ENCODE measurements at regions not wholly inside any gene's neighbourhood (a gene's known extent, or its start where the extent isn't known, plus 50 kb on each side); places are given as distances from the start of the nearest gene placed in this dataset.

GRCh38 chr10:71124921-71125748 is 87.2 kb upstream of the UNC5B start:
- Histone ChIP-seq H3K4me1 (ENCODE audit: insufficient read depth, low read length, poor library complexity, severe bottlenecking) (peaks cover 14% of the 10 kb centered on the region), H4K20me1 (ENCODE audit: insufficient read depth, low read length, poor library complexity, severe bottlenecking) (no peaks in the 10 kb centered on the region), H3K4me3 (ENCODE audit: low read length, poor library complexity, severe bottlenecking) (no peak overlapping the region), H3K27me3 (ENCODE audit: insufficient read depth, low read length, poor library complexity, severe bottlenecking) (peaks cover 6% of the 10 kb centered on the region), H3K9ac (ENCODE audit: low read depth, low read length, poor library complexity, severe bottlenecking) (no peak overlapping the region), H2AFZ (ENCODE audit: low read length) (no peak overlapping the region), H3K9me3 (ENCODE audit: insufficient read depth, low read depth, low read length) (no peaks in the 10 kb centered on the region), H3K4me2 (ENCODE audit: low read depth, low read length, poor library complexity, severe bottlenecking) (no peak overlapping the region), H3K79me2 (ENCODE audit: insufficient read depth, low read length) (no peaks in the 10 kb centered on the region), H3F3A (ENCODE audit: low read depth) (no peaks in the 10 kb centered on the region), H3K9me2 (replicated peaks; ENCODE audit: low read depth, low read length) (no peaks in the 10 kb centered on the region), H3K36me3 (ENCODE audit: insufficient read depth, low read length) (no peaks in the 10 kb centered on the region)
- TF ChIP-seq CTCF (conservative IDR thresholded peaks at IDR 0.05; ENCODE audit: low read length) (no peak), EZH2phosphoT487 (IDR thresholded peaks at IDR 0.05; ENCODE audit: borderline replicate concordance) (no peak)

- no peak overlapping the region for H3K4me3 ChIP-seq (ENCODE audit: low read length, poor library complexity, severe bottlenecking)
- H3K36me3 ChIP-seq (ENCODE audit: insufficient read depth, low read length) = no peaks in the 10 kb centered on the region
- H2AFZ ChIP-seq (ENCODE audit: low read length) = no peak overlapping the region
- TF ChIP-seq EZH2phosphoT487 (IDR thresholded peaks at IDR 0.05; ENCODE audit: borderline replicate concordance) = no peak
- no peak for TF ChIP-seq CTCF (conservative IDR thresholded peaks at IDR 0.05; ENCODE audit: low read length)
- no peaks in the 10 kb centered on the region for H3K9me3 ChIP-seq (ENCODE audit: insufficient read depth, low read depth, low read length)
- no peak overlapping the region for H3K9ac ChIP-seq (ENCODE audit: low read depth, low read length, poor library complexity, severe bottlenecking)
- H4K20me1 ChIP-seq (ENCODE audit: insufficient read depth, low read length, poor library complexity, severe bottlenecking) = no peaks in the 10 kb centered on the region
- no peak overlapping the region for H3K4me2 ChIP-seq (ENCODE audit: low read depth, low read length, poor library complexity, severe bottlenecking)
- H3K4me1 ChIP-seq (ENCODE audit: insufficient read depth, low read length, poor library complexity, severe bottlenecking) = peaks cover 14% of the 10 kb centered on the region
- H3F3A ChIP-seq (ENCODE audit: low read depth) = no peaks in the 10 kb centered on the region
- no peaks in the 10 kb centered on the region for H3K79me2 ChIP-seq (ENCODE audit: insufficient read depth, low read length)
- no peaks in the 10 kb centered on the region for H3K9me2 ChIP-seq (replicated peaks; ENCODE audit: low read depth, low read length)
- H3K27me3 ChIP-seq (ENCODE audit: insufficient read depth, low read length, poor library complexity, severe bottlenecking) = peaks cover 6% of the 10 kb centered on the region
These were observed 86.6 kb upstream of the UNC5B start for GRCh38 chr10:71125749-71126107.

- Histone ChIP-seq H3K9me3 (ENCODE audit: insufficient read depth, low read depth, low read length) (no peaks in the 10 kb centered on the region), H3K36me3 (ENCODE audit: insufficient read depth, low read length) (no peaks in the 10 kb centered on the region), H2AFZ (ENCODE audit: low read length) (no peak overlapping the region), H3K27me3 (ENCODE audit: insufficient read depth, low read length, poor library complexity, severe bottlenecking) (peaks cover 6% of the 10 kb centered on the region), H3F3A (ENCODE audit: low read depth) (no peaks in the 10 kb centered on the region), H3K79me2 (ENCODE audit: insufficient read depth, low read length) (no peaks in the 10 kb centered on the region), H3K4me2 (ENCODE audit: low read depth, low read length, poor library complexity, severe bottlenecking) (no peak overlapping the region), H3K9ac (ENCODE audit: low read depth, low read length, poor library complexity, severe bottlenecking) (no peak overlapping the region), H4K20me1 (ENCODE audit: insufficient read depth, low read length, poor library complexity, severe bottlenecking) (no peaks in the 10 kb centered on the region), H3K9me2 (replicated peaks; ENCODE audit: low read depth, low read length) (no peaks in the 10 kb centered on the region), H3K4me3 (ENCODE audit: low read length, poor library complexity, severe bottlenecking) (no peak overlapping the region), H3K4me1 (ENCODE audit: insufficient read depth, low read length, poor library complexity, severe bottlenecking) (peaks cover 14% of the 10 kb centered on the region)
- TF ChIP-seq CTCF (conservative IDR thresholded peaks at IDR 0.05; ENCODE audit: low read length) = no peak
- no peak for TF ChIP-seq EZH2phosphoT487 (IDR thresholded peaks at IDR 0.05; ENCODE audit: borderline replicate concordance)
These were observed 85.9 kb upstream of the UNC5B start for GRCh38 chr10:71126432-71126831.

All from Loucy (cell line).